CD8-positive, alpha-beta memory T cell (primary cell): ENCODE measurements at regions not wholly inside any gene's neighbourhood (a gene's known extent, or its start where the extent isn't known, plus 50 kb on each side); places are given as distances from the start of the nearest gene placed in this dataset.
A peak's percentile ranks its signal among the peaks of the same experiment; 100 is the strongest.

ENCODE experiments used
- CTCF ChIA-PET: fragments of 350-600 bp; sonication (Branson Sonifier 250); formaldehyde crosslinking; loops from one replicate; lab custom pipeline; 2021; ENCODE audit warnings: antibody characterized with exemption; lab: Charles Lee
- POLR2A ChIA-PET: fragments of 350-600 bp; sonication (Branson Sonifier 250); formaldehyde crosslinking; loops from one replicate; lab custom pipeline; 2021; ENCODE audit warnings: antibody characterized with exemption; lab: Charles Lee
- DNase-seq, 5 donors: peaks; one replicate each; pipeline versions ENCODE4 v3.0.0 to v3.0.0-alpha.2; 2020 to 2022; ENCODE audit warnings: mixed read lengths in 1 of 5
- H3K27ac ChIP-seq: one replicate; pipeline ENCODE4 v1.7.0; 2013; ENCODE audit warnings: low read depth, mild to moderate bottlenecking, low read length, moderate library complexity
- H3K27me3 ChIP-seq: 2 replicates; pipeline ENCODE4 v1.7.0; 2013; ENCODE audit warnings: low read length, mild to moderate bottlenecking; ENCODE audit not compliant: insufficient read depth, poor library complexity, severe bottlenecking
- H3K36me3 ChIP-seq: 2 replicates; pipeline ENCODE4 v1.7.0; 2013; ENCODE audit warnings: mild to moderate bottlenecking, low read length, moderate library complexity; ENCODE audit not compliant: insufficient read depth
- H3K4me1 ChIP-seq: 2 replicates; pipeline ENCODE4 v1.7.0; 2013; ENCODE audit warnings: mild to moderate bottlenecking, low read length, moderate library complexity; ENCODE audit not compliant: insufficient read depth
- H3K4me3 ChIP-seq: 2 replicates; pipeline ENCODE4 v1.7.0; 2013; ENCODE audit warnings: mild to moderate bottlenecking, low read length
- H3K9me3 ChIP-seq: 2 replicates; pipeline ENCODE4 v1.7.0; 2013; ENCODE audit warnings: mild to moderate bottlenecking, low read length
- H3K27ac Mint-ChIP-seq, 8 donors: one replicate each; pipeline ENCODE4 v1.8.0; 2020 to 2021; ENCODE audit warnings: mixed read lengths in 8 of 8, mild to moderate bottlenecking in 6 of 8, inconsistent platforms in 3 of 8, moderate library complexity in 3 of 8
- H3K27me3 Mint-ChIP-seq, 2 donors: one replicate each; pipeline ENCODE4 v1.8.0; 2020 to 2021; ENCODE audit warnings: mixed read lengths in 2 of 2, mild to moderate bottlenecking in 1 of 2, moderate library complexity in 1 of 2
- H3K36me3 Mint-ChIP-seq, 3 donors: one replicate each; pipeline ENCODE4 v1.8.0; 2020 to 2021; ENCODE audit warnings: mixed read lengths in 3 of 3, inconsistent platforms in 1 of 3, mild to moderate bottlenecking in 1 of 3
- H3K4me1 Mint-ChIP-seq, 3 donors: one replicate each; pipeline ENCODE4 v1.8.0; 2020 to 2021; ENCODE audit warnings: mixed read lengths in 3 of 3, inconsistent platforms in 1 of 3, mild to moderate bottlenecking in 1 of 3
- H3K4me3 Mint-ChIP-seq, 7 donors: one replicate each; pipeline ENCODE4 v1.8.0; 2020 to 2021; ENCODE audit warnings: mixed read lengths in 7 of 7, mild to moderate bottlenecking in 6 of 7, moderate library complexity in 4 of 7, inconsistent platforms in 2 of 7
- H3K9me3 Mint-ChIP-seq, 5 donors: one replicate each; pipeline ENCODE4 v1.8.0; 2020 to 2022; ENCODE audit warnings: mixed read lengths in 5 of 5, mild to moderate bottlenecking in 3 of 5, moderate library complexity in 2 of 5, inconsistent platforms in 1 of 5

DNA sequence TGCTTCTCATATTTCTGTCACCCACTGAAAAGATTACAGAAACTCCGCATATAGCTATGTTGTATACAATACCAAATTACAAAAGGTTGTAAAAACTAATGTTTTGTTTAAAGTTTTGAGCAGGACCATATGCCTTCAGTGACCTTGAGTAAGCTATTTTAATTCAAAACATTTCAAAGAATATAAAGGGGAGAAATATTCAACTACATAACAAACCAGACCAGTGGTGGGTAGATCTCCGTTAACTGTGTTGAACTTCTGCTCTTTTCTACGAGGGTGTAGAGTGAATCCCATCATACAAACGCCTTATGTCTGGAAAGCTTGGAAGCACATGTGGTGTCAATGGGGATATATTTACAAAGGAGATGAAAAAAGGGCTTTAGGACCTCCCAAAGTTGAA, 68.4 kb upstream of the NR2F2 start:
- no peak for DNase-seq
- peaks cover 0 to 4% (median 0%) of the 10 kb centered on the region in 5 donors for H3K9me3 Mint-ChIP-seq
- no peak overlapping the region for H3K27ac ChIP-seq
- H3K36me3 ChIP-seq, result no peaks in the 10 kb centered on the region
- H3K4me1 ChIP-seq, result no peaks in the 10 kb centered on the region
- no peaks in the 10 kb centered on the region for H3K4me1 Mint-ChIP-seq
- no peaks in the 10 kb centered on the region for H3K36me3 Mint-ChIP-seq
- CTCF ChIA-PET, result no interaction called here
- no peaks in the 10 kb centered on the region for H3K27me3 ChIP-seq
- H3K4me3 Mint-ChIP-seq, result no peak overlapping the region
- H3K4me3 ChIP-seq, result no peak overlapping the region
- POLR2A ChIA-PET, result no interaction called here
- H3K27me3 Mint-ChIP-seq, result peaks cover 5 to 6% of the 10 kb centered on the region in 2 donors
- H3K27ac Mint-ChIP-seq, result no peak overlapping the region
- no peaks in the 10 kb centered on the region for H3K9me3 ChIP-seq

DNA sequence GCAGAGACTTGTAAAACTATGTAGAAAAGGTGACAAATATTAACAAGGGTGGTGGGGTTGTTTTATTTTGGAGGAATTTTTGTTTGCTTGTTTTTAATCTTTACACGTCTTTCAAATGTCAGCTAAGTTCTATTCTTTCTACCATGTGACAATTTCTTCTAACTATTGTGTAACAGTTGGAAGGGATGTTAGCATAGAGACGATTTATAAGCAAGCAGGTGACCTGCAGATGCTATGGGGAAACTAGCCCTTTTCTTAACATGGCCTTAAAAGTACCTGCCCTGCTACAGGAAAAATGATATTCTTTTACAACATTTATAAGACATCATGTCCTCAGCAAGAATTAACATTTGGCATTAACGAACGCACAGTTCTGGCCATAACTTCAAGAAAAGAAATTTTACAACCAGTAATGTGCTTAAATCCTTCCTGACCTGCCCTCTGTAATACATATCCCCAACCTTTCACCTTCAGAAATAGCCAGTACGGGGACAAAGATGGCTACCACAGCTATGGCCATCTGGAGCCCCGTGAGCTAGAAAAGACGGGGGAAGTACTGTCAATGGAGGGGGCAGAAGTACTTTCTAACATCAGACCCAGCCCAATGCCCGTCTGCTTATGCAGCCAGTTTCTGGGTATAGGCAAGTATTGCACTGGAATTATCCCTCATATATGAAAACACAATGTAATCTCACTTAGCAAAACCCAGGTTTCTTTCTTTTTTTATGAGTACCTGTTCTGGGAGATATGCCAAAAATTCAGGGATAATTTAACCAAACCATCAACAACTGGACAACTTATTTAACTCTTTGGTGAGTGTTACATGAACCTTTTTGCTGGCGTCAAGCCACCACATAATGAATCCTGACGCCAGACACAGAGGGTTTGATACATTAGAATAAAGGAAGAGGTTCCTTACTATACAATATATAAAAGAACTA, 67.7 kb upstream of the NR2F2 start:
- Mint-ChIP-seq H3K36me3 (no peaks in the 10 kb centered on the region), H3K27me3 (peaks cover 5 to 6% of the 10 kb centered on the region in 2 donors), H3K4me3 (no peak overlapping the region), H3K9me3 (peaks cover 0 to 4% (median 0%) of the 10 kb centered on the region in 5 donors), H3K27ac (no peak overlapping the region), H3K4me1 (no peaks in the 10 kb centered on the region)
- CTCF ChIA-PET, result no interaction called here
- H3K27me3 ChIP-seq, result no peaks in the 10 kb centered on the region
- H3K4me3 ChIP-seq, result no peak overlapping the region
- H3K9me3 ChIP-seq, result no peaks in the 10 kb centered on the region
- POLR2A ChIA-PET, result no interaction called here
- no peaks in the 10 kb centered on the region for H3K4me1 ChIP-seq
- no peak overlapping the region for H3K27ac ChIP-seq
- H3K36me3 ChIP-seq, result no peaks in the 10 kb centered on the region
- no peak for DNase-seq

DNA sequence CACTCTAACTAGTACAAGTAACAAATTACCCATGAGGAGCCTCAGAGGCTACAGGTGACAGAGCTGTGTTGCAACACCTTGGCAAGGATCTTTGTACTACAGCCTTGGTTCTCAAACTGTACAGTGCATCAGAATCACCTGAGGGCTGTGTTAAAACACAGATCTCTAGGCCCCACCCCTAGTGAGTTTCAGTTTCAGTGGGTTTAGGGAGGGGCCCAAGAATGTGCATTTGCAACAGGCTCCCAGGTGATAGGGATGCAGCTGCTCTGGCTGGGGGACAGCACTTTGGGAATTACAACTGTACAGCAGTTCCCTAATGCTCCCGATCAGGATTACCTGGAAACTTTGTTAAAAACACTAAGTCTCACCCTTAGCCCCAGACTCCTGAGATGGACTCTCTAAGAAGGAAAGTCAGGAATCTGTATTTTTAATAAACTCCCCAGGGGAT, 66.1 kb upstream of the NR2F2 start:
- POLR2A ChIA-PET, result no interaction called here

DNA sequence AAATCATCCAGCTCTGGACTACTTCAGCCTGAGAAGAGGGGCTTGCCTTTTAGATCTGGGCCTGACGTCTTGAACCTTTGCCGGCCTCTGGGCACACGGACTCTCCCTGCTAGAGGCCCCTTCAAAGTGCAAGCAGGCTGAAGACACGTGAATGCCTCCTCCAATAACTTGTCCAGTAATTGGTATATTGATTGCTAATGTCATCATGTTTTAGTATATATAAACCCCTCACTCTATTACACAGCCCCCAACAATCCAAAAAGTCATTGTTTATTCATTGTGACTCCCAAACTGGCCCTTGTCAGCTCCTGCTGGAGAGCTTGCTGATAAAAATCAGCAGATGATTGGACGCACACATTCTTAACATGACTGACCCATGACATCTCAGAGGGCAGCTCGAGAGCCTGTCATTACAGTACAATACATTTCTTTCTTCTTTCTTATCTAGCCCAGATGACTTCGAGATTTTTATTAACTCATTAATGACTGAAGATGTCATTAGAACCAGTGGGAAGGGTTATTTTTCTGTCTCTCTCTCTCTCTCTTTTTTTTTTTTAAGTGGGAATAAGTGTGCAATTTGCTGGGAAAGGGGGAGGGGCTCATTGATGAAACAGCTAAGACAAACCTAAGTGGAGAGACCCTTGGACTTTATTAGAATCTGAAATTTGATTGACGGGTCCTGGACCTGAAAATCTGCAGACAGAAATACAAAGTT, 65.5 kb upstream of the NR2F2 start:
- Histone ChIP-seq H3K36me3 (no peaks in the 10 kb centered on the region), H3K27me3 (no peaks in the 10 kb centered on the region), H3K4me1 (no peaks in the 10 kb centered on the region), H3K27ac (no peak overlapping the region), H3K9me3 (no peaks in the 10 kb centered on the region), H3K4me3 (no peak overlapping the region)
- H3K27me3 Mint-ChIP-seq, result peaks cover 2 to 5% of the 10 kb centered on the region in 2 donors
- no peak overlapping the region for H3K4me3 Mint-ChIP-seq
- peaks cover 0 to 10% (median 0%) of the 10 kb centered on the region in 5 donors for H3K9me3 Mint-ChIP-seq
- DNase-seq, result no peak
- H3K36me3 Mint-ChIP-seq, result no peaks in the 10 kb centered on the region
- no peak overlapping the region for H3K27ac Mint-ChIP-seq
- ChIA-PET POLR2A (no interaction called here), CTCF (interaction anchor here (0.7 kb wide), 1 partner anchor 8 kb away, joined by 4 read pairs; no protein-coding TSS in a partner anchor)
- H3K4me1 Mint-ChIP-seq, result no peaks in the 10 kb centered on the region

More for the DNA sequence above, 66.1 kb upstream of the NR2F2 start:
- Histone ChIP-seq H3K27me3 (no peaks in the 10 kb centered on the region), H3K36me3 (no peaks in the 10 kb centered on the region), H3K27ac (no peak overlapping the region), H3K4me1 (no peaks in the 10 kb centered on the region), H3K4me3 (no peak overlapping the region), H3K9me3 (no peaks in the 10 kb centered on the region)
- Mint-ChIP-seq H3K4me1 (no peaks in the 10 kb centered on the region), H3K27me3 (peaks cover 2 to 5% of the 10 kb centered on the region in 2 donors), H3K4me3 (peak overlapping the region in 1 of 7 donors; percentile 40), H3K36me3 (no peaks in the 10 kb centered on the region), H3K9me3 (peaks cover 0 to 10% (median 0%) of the 10 kb centered on the region in 5 donors), H3K27ac (no peak overlapping the region)
- no peak for DNase-seq
- CTCF ChIA-PET, result no interaction called here

DNA sequence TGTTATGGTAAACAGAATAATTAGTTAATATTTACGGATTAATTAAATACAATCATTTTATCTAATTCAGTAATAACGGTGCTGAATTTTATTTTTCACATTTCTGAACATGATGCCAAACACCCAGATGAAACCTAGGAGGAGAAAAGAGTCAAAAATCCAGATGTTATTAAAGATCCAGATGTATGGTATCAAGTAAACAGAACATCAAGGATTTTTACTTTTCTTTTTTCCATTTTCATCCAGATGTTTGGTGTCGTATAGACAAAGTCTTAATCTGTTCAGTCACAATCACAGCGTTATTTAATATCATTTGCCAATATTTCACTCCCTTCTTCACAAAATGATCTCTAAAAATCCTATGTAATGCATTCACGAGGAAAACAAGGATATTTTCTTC, 64.0 kb upstream of the NR2F2 start:
- Histone ChIP-seq H3K4me3 (no peak overlapping the region), H3K9me3 (no peaks in the 10 kb centered on the region), H3K4me1 (no peaks in the 10 kb centered on the region), H3K36me3 (no peaks in the 10 kb centered on the region), H3K27ac (no peak overlapping the region), H3K27me3 (no peaks in the 10 kb centered on the region)
- H3K27ac Mint-ChIP-seq, result no peak overlapping the region
- no peak for DNase-seq
- peaks cover 0 to 5% of the 10 kb centered on the region in 2 donors for H3K27me3 Mint-ChIP-seq
- H3K9me3 Mint-ChIP-seq, result peaks cover 0 to 10% (median 0%) of the 10 kb centered on the region in 5 donors
- no peaks in the 10 kb centered on the region for H3K4me1 Mint-ChIP-seq
- ChIA-PET CTCF (no interaction called here), POLR2A (no interaction called here)
- no peaks in the 10 kb centered on the region for H3K36me3 Mint-ChIP-seq
- H3K4me3 Mint-ChIP-seq, result no peak overlapping the region

DNA sequence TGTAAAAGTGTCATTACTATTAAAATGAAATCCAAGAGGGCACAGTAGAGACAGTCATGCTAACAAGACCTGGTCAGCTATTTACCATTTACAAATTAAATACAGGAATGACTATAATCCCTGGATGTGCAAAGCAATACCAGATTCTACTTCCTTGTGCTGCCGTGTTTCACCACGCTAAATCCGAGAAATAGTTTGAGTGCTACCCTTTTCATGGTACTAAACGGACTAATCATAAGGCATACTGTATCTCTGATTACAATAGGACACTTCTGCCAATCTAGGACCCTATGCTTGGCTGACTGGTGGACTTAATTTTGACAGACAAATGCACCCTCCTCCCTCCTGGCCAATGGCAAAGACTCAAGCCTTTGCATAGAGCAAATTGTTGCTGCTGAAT, 63.0 kb upstream of the NR2F2 start:
- H3K27ac Mint-ChIP-seq, result no peak overlapping the region
- no peaks in the 10 kb centered on the region for H3K36me3 Mint-ChIP-seq
- no peak overlapping the region for H3K4me3 ChIP-seq
- H3K27me3 ChIP-seq, result no peaks in the 10 kb centered on the region
- H3K9me3 Mint-ChIP-seq, result peaks cover 0 to 10% (median 0%) of the 10 kb centered on the region in 5 donors
- H3K9me3 ChIP-seq, result no peaks in the 10 kb centered on the region
- no peak overlapping the region for H3K27ac ChIP-seq
- ChIA-PET CTCF (no interaction called here), POLR2A (no interaction called here)
- no peaks in the 10 kb centered on the region for H3K4me1 ChIP-seq
- H3K27me3 Mint-ChIP-seq, result peaks cover 4 to 5% of the 10 kb centered on the region in 2 donors
- H3K36me3 ChIP-seq, result no peaks in the 10 kb centered on the region
- DNase-seq, result no peak
- H3K4me1 Mint-ChIP-seq, result no peaks in the 10 kb centered on the region
- no peak overlapping the region for H3K4me3 Mint-ChIP-seq

DNA sequence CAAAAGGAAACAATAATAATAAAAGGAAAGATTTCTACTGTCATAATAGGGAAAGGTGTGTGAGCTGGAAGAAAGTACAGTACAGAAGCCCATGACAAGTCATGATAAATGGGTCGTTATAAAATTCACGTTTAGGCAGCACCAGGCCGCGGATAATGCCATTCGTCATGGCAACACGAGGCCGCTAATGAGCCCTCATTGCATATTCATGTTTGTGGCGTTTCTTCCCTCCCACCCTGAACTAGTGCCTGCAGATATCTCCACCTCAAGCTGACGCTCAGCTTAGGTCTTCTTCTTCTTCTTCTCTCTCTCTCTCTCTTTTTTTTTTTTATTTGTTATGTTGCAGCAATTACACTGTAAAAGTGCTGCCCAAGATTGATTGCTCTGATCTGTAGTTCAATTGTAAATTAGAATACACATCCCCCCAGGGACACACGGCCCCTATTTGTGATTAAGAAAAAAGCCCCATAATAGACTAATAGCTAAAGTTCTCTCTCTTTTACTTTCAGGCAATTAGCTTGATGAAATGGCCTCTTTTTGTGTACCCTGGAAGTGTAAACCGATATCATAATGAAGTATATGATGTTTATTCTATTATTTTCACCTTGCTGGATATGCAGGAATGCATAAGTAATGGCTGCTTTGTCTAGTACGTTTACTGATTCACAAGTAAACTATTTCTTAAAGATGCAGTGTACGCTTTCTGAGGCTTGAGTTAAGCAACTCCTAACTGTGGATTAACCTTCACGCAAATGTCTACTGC, 61.9 kb upstream of the NR2F2 start:
- POLR2A ChIA-PET, result no interaction called here
- CTCF ChIA-PET, result no interaction called here
- DNase-seq, result no peak

More for the DNA sequence above, 61.9 kb upstream of the NR2F2 start:
- H3K4me1 Mint-ChIP-seq, result no peaks in the 10 kb centered on the region
- peak overlapping the region in 1 of 8 donors; percentile 89 for H3K27ac Mint-ChIP-seq
- Histone ChIP-seq H3K36me3 (no peaks in the 10 kb centered on the region), H3K27me3 (no peaks in the 10 kb centered on the region), H3K27ac (no peak overlapping the region), H3K4me3 (no peak overlapping the region), H3K4me1 (no peaks in the 10 kb centered on the region), H3K9me3 (no peaks in the 10 kb centered on the region)
- no peak overlapping the region for H3K4me3 Mint-ChIP-seq
- no peaks in the 10 kb centered on the region for H3K36me3 Mint-ChIP-seq
- H3K9me3 Mint-ChIP-seq, result peaks cover 0 to 10% (median 0%) of the 10 kb centered on the region in 5 donors
- peaks cover 4 to 5% of the 10 kb centered on the region in 2 donors for H3K27me3 Mint-ChIP-seq
